OCI-LY1 (cell line): ENCODE measurements at regions not wholly inside any gene's neighbourhood (a gene's known extent, or its start where the extent isn't known, plus 50 kb on each side); places are given as distances from the start of the nearest gene placed in this dataset.

Experiments
- CTCF ChIP-seq: fragments of 200-600 bp; sonication (generic), shearing (Covaris generic); IDR thresholded peaks from 2 replicates; pipeline ENCODE4 v1.5.1; 2017; ENCODE audit warnings: mild to moderate bottlenecking, antibody characterized with exemption, low read length, moderate library complexity, mixed read lengths
- EZH2 ChIP-seq: fragments of 200-600 bp; sonication (generic), shearing (Covaris generic); IDR thresholded peaks from 2 replicates; pipeline ENCODE4 v1.8.0; 2017; ENCODE audit warnings: borderline replicate concordance, mixed run types, mild to moderate bottlenecking, antibody characterized with exemption, low read length, moderate library complexity, mixed read lengths

DNA sequence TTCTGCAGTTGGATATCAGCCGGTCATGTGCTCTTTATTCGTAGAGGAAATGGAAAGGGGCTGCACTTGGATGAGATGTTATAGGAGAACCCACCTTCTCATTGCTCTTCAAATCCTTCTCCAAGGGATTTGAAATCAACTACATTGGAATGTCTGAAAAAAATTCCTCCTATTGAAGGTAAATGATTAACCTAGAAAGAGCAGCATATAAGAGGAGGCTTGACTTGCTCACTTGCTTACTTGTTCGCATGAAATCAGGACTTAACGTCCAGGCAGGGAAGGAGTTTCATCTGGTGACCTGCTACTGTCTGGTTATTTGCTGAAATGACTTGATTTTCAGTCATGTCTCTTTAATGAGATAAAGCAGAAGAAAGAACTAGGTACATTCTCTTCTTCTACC is 338.4 kb upstream of the NOCT start:
- TF ChIP-seq CTCF = no peak
- TF ChIP-seq EZH2 = no peak
